Fibroblast of mammary gland (primary cell): ENCODE measurements at regions not wholly inside any gene's neighbourhood (a gene's known extent, or its start where the extent isn't known, plus 50 kb on each side); places are given as distances from the start of the nearest gene placed in this dataset.

Experiments
- DNase-seq: peaks from one replicate; pipeline ENCODE4 v3.0.0-alpha.2; 2010; ENCODE audit warnings: low read depth
- H3K4me3 ChIP-seq: 2 replicates; pipeline ENCODE4 v1.5.1; 2011; ENCODE audit warnings: low read depth, mild to moderate bottlenecking, low read length, moderate library complexity; ENCODE audit not compliant: control insufficient read depth
- CTCF ChIP-seq: conservative IDR thresholded peaks from 2 replicates; pipeline ENCODE4 v1.5.1; 2011; ENCODE audit warnings: low read depth, low read length, inconsistent platforms; ENCODE audit not compliant: control insufficient read depth, insufficient read depth

- TF ChIP-seq CTCF = no peak
- H3K4me3 ChIP-seq = no peak overlapping the region
- DNase-seq = no peak
Observed at GRCh38 chr6:85824329-85824728, 181.6 kb upstream of the SYNCRIP start.

- H3K4me3 ChIP-seq = no peak overlapping the region
- DNase-seq = no peak
- TF ChIP-seq CTCF = no peak
Observed at GRCh38 chr6:85810558-85810957, 167.9 kb upstream of the SYNCRIP start.

GRCh38 chr6:85803721-85804120 is 161.0 kb upstream of the SYNCRIP start:
- TF ChIP-seq CTCF = no peak
- no peak for DNase-seq
- no peak overlapping the region for H3K4me3 ChIP-seq

- TF ChIP-seq CTCF = no peak
- no peak for DNase-seq
- no peak overlapping the region for H3K4me3 ChIP-seq
Observed at GRCh38 chr6:85802162-85802561, 159.5 kb upstream of the SYNCRIP start.

- TF ChIP-seq CTCF = no peak
- DNase-seq = no peak
- no peak overlapping the region for H3K4me3 ChIP-seq
Observed at GRCh38 chr6:85798931-85799652, 156.4 kb upstream of the SYNCRIP start.

GRCh38 chr6:85797993-85798392 is 155.3 kb upstream of the SYNCRIP start:
- H3K4me3 ChIP-seq = no peak overlapping the region
- no peak for TF ChIP-seq CTCF
- peak; percentile 2 for DNase-seq

GRCh38 chr6:85795945-85796344 is 153.3 kb upstream of the SYNCRIP start:
- no peak for DNase-seq
- no peak for TF ChIP-seq CTCF
- H3K4me3 ChIP-seq = no peak overlapping the region
